Keratinocyte (primary cell): ENCODE measurements at regions not wholly inside any gene's neighbourhood (a gene's known extent, or its start where the extent isn't known, plus 50 kb on each side); places are given as distances from the start of the nearest gene placed in this dataset.

Source experiments
- CTCF ChIP-seq, 3 experiments: IDR thresholded peaks in 1 of 3; conservative IDR thresholded peaks in 1 of 3; optimal IDR thresholded peaks in 1 of 3; 2 replicates in 2 of 3; 3 replicates in 1 of 3; pipeline versions ENCODE3 to v1.5.1; 2011; ENCODE audit warnings: low read length in 3 of 3, mild to moderate bottlenecking in 3 of 3, moderate library complexity in 2 of 3, control low read depth in 1 of 3, inconsistent platforms in 1 of 3; ENCODE audit not compliant: insufficient read depth in 2 of 3; ENCODE audit errors: extremely low read depth in 1 of 3
- EZH2 ChIP-seq: IDR thresholded peaks from one replicate; pipeline ENCODE4 v1.6.1; 2012; ENCODE audit warnings: inconsistent platforms, mild to moderate bottlenecking, low read length, moderate library complexity

GRCh38 chr16:75931043-75931442, 204.8 kb upstream of the CPHXL start:
- TF ChIP-seq CTCF (optimal IDR thresholded peaks at IDR 0.05 in 1 of 3, IDR thresholded peaks at IDR 0.05 in 1 of 3, conservative IDR thresholded peaks at IDR 0.05 in 1 of 3; ENCODE audit: extremely low read depth in 1 of 3, insufficient read depth in 2 of 3, low read length in 3 of 3) = no peak
- TF ChIP-seq EZH2 = no peak
